ENCODE measurements at regions not wholly inside any gene's neighbourhood (a gene's known extent, or its start where the extent isn't known, plus 50 kb on each side); places are given as distances from the start of the nearest gene placed in this dataset.

DNA sequence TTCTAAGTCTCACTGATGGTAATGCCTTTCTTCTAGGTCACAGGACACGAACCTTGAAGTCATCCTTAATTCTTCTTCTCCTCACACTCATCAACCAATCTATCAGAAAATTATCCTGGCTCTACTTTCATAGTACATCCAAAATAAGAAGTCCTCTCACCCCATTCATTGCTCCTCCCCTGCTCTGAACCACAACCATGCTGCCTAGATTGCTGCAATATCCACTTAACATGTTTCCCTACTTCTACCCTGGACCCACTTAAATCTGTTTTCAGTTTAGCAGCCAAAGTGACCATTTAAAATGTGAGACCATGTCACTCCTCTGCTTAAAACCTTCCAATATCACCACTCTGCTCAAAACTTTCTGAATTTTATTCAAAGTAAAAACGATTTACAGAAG is 445.9 kb upstream of the FAT3 start:
- POLR2A ChIA-PET = no interaction called here
- no peaks in the 10 kb centered on the region for H3K9me3 ChIP-seq (ENCODE audit: control insufficient read depth in 2 of 3, low read length in 3 of 3)
- no peak overlapping the region for H3K27ac Mint-ChIP-seq
- intact Hi-C loops (cut with micrococcal nuclease) = no loop called here
- H3K4me1 Mint-ChIP-seq = no peaks in the 10 kb centered on the region
- no peaks in the 10 kb centered on the region for H3K4me1 ChIP-seq (ENCODE audit: control insufficient read depth in 2 of 2, insufficient read depth in 2 of 2, low read length in 2 of 2)
- H3K4me3 Mint-ChIP-seq = no peak overlapping the region
- H3K27me3 ChIP-seq (ENCODE audit: control insufficient read depth in 2 of 2, insufficient read depth in 2 of 2, low read length in 2 of 2) = no peaks in the 10 kb centered on the region
- peaks cover 0 to 18% (median 9%) of the 10 kb centered on the region in 11 donors for H3K9me3 Mint-ChIP-seq
- DNase-seq = no peak
- H3K27ac ChIP-seq (ENCODE audit: low read depth, low read length) = no peak overlapping the region
- H3K36me3 ChIP-seq (ENCODE audit: control insufficient read depth in 2 of 3, insufficient read depth in 3 of 3, low read length in 3 of 3) = no peaks in the 10 kb centered on the region
- no peak overlapping the region for H3K4me3 ChIP-seq (ENCODE audit: low read length)
- CTCF ChIA-PET = no interaction called here
- H3K27me3 Mint-ChIP-seq = no peaks in the 10 kb centered on the region
- no peak for ATAC-seq
- H3K36me3 Mint-ChIP-seq = peaks cover 0 to 4% (median 0%) of the 10 kb centered on the region in 5 donors

DNA sequence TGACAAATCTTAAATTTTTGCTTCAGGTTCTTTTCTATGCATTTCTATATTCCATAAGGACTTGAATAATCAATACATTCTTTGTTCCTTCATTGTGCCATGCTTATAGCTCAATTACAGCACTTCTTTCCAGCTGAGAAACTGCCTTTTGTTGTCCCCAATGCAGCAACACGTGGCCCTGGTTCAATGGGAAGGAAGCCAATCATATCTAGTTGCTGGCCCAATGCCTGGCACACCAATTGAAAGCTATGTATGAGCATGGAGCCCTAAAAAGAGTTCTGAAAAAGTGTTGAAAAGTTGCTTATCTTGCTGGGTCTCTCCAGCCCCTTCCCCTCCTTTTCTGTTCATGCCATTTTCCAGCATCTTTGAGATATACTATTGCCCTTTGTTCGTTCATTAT is 448.0 kb upstream of the FAT3 start:
- no peak overlapping the region for H3K4me3 ChIP-seq (ENCODE audit: low read length)
- ATAC-seq (no peak), DNase-seq (no peak)
- intact Hi-C loops (cut with micrococcal nuclease) = no loop called here
- H3K27ac ChIP-seq (ENCODE audit: low read depth, low read length) = no peak overlapping the region
- no peaks in the 10 kb centered on the region for H3K36me3 ChIP-seq (ENCODE audit: control insufficient read depth in 2 of 3, insufficient read depth in 3 of 3, low read length in 3 of 3)
- Mint-ChIP-seq H3K4me1 (no peaks in the 10 kb centered on the region), H3K9me3 (peaks cover 2 to 14% (median 7%) of the 10 kb centered on the region in 11 donors), H3K27me3 (no peaks in the 10 kb centered on the region), H3K4me3 (no peak overlapping the region), H3K27ac (no peak overlapping the region), H3K36me3 (no peaks in the 10 kb centered on the region)
- no peaks in the 10 kb centered on the region for H3K4me1 ChIP-seq (ENCODE audit: control insufficient read depth in 2 of 2, insufficient read depth in 2 of 2, low read length in 2 of 2)
- no peaks in the 10 kb centered on the region for H3K27me3 ChIP-seq (ENCODE audit: control insufficient read depth in 2 of 2, insufficient read depth in 2 of 2, low read length in 2 of 2)
- no peaks in the 10 kb centered on the region for H3K9me3 ChIP-seq (ENCODE audit: control insufficient read depth in 2 of 3, low read length in 3 of 3)
- POLR2A ChIA-PET = no interaction called here
- CTCF ChIA-PET = no interaction called here

DNA sequence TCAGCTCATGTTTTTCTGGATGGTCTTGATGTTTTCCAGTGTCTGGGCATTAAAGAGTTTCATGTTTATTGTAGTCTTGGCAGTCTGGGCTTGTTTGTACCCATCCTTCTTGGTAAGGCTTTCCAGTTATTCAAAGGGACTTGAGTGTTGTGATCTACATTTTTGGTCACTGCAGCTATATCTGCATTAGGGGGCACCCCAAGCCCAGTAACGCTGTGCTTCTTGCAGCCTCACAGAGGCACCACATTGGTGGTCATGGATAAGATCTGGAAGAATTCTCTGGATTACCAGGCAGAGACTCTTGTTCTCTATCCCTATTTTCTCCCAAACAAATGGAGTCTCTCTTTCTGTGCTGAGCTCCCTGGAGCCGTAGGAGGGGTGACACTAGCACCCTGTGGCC is 451.5 kb upstream of the FAT3 start:
- DNase-seq = no peak
- ChIA-PET POLR2A (no interaction called here), CTCF (no interaction called here)
- Mint-ChIP-seq H3K36me3 (no peaks in the 10 kb centered on the region), H3K9me3 (peaks cover 3 to 14% (median 8%) of the 10 kb centered on the region in 11 donors), H3K27ac (no peak overlapping the region), H3K4me3 (no peak overlapping the region), H3K4me1 (no peaks in the 10 kb centered on the region), H3K27me3 (no peaks in the 10 kb centered on the region)
- Histone ChIP-seq H3K27ac (ENCODE audit: low read depth, low read length) (no peak overlapping the region), H3K9me3 (ENCODE audit: control insufficient read depth in 2 of 3, low read length in 3 of 3) (no peaks in the 10 kb centered on the region), H3K27me3 (ENCODE audit: control insufficient read depth in 2 of 2, insufficient read depth in 2 of 2, low read length in 2 of 2) (no peaks in the 10 kb centered on the region), H3K4me3 (ENCODE audit: low read length) (no peak overlapping the region), H3K4me1 (ENCODE audit: control insufficient read depth in 2 of 2, insufficient read depth in 2 of 2, low read length in 2 of 2) (no peaks in the 10 kb centered on the region), H3K36me3 (ENCODE audit: control insufficient read depth in 2 of 3, insufficient read depth in 3 of 3, low read length in 3 of 3) (no peaks in the 10 kb centered on the region)
- ATAC-seq = no peak
- intact Hi-C loops (cut with micrococcal nuclease) = no loop called here

DNA sequence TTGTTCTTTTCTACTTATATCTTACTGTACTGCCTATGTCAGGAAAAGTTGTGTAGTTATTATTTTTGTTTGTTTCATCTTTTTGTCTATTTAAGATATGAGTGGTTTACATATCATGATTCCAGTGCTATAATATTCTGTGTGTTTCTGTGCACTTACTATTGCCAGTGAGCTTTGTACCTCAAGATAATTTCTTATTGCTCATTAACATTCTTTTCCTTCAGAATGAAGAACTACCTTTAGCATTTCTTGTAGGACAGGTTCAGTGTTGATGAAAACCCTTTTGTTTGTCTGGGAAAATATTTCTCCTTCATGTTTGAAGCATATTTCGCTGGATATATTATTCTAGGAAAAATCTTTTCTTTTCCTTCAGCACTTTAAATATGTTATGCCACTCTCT is 452.7 kb upstream of the FAT3 start:
- Mint-ChIP-seq H3K9me3 (peaks cover under 1 to 12% (median 6%) of the 10 kb centered on the region in 11 donors), H3K4me3 (no peak overlapping the region), H3K4me1 (no peaks in the 10 kb centered on the region), H3K36me3 (no peaks in the 10 kb centered on the region), H3K27me3 (no peaks in the 10 kb centered on the region), H3K27ac (no peak overlapping the region)
- ChIA-PET POLR2A (no interaction called here), CTCF (no interaction called here)
- intact Hi-C loops (cut with micrococcal nuclease) = no loop called here
- no peak for DNase-seq
- no peak overlapping the region for H3K27ac ChIP-seq (ENCODE audit: low read depth, low read length)
- no peak for ATAC-seq
- H3K4me1 ChIP-seq (ENCODE audit: control insufficient read depth in 2 of 2, insufficient read depth in 2 of 2, low read length in 2 of 2) = no peaks in the 10 kb centered on the region
- no peaks in the 10 kb centered on the region for H3K27me3 ChIP-seq (ENCODE audit: control insufficient read depth in 2 of 2, insufficient read depth in 2 of 2, low read length in 2 of 2)
- H3K4me3 ChIP-seq (ENCODE audit: low read length) = no peak overlapping the region
- no peaks in the 10 kb centered on the region for H3K36me3 ChIP-seq (ENCODE audit: control insufficient read depth in 2 of 3, insufficient read depth in 3 of 3, low read length in 3 of 3)
- no peaks in the 10 kb centered on the region for H3K9me3 ChIP-seq (ENCODE audit: control insufficient read depth in 2 of 3, low read length in 3 of 3)

DNA sequence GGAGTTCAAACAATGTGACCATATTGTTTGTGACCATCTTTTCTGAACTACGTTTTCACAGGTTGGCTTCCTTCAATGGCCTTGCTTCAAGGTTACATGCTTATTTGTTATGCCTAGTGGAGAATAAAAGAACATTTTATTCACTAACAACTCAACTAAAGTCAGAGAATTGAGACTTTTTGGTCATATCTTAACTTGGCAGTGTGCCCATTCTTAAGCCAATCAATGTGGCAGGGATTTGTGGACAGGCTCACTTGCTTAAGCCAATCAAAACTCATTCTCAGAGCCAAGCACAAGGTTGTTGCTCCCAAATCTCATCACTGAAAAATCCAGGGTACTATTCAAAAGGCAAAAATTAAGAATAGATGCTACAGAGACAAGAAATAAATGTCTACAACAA is 455.8 kb upstream of the FAT3 start:
- Mint-ChIP-seq H3K4me3 (no peak overlapping the region), H3K9me3 (peaks cover 0 to 21% (median 5%) of the 10 kb centered on the region in 11 donors), H3K27ac (no peak overlapping the region), H3K4me1 (no peaks in the 10 kb centered on the region), H3K27me3 (no peaks in the 10 kb centered on the region), H3K36me3 (no peaks in the 10 kb centered on the region)
- POLR2A ChIA-PET = no interaction called here
- no peak overlapping the region for H3K27ac ChIP-seq (ENCODE audit: low read depth, low read length)
- no peaks in the 10 kb centered on the region for H3K4me1 ChIP-seq (ENCODE audit: control insufficient read depth in 2 of 2, insufficient read depth in 2 of 2, low read length in 2 of 2)
- CTCF ChIA-PET = no interaction called here
- H3K9me3 ChIP-seq (ENCODE audit: control insufficient read depth in 2 of 3, low read length in 3 of 3) = no peaks in the 10 kb centered on the region
- intact Hi-C loops (cut with micrococcal nuclease) = no loop called here
- no peaks in the 10 kb centered on the region for H3K36me3 ChIP-seq (ENCODE audit: control insufficient read depth in 2 of 3, insufficient read depth in 3 of 3, low read length in 3 of 3)
- DNase-seq (no peak), ATAC-seq (no peak)
- H3K4me3 ChIP-seq (ENCODE audit: low read length) = no peak overlapping the region
- no peaks in the 10 kb centered on the region for H3K27me3 ChIP-seq (ENCODE audit: control insufficient read depth in 2 of 2, insufficient read depth in 2 of 2, low read length in 2 of 2)

DNA sequence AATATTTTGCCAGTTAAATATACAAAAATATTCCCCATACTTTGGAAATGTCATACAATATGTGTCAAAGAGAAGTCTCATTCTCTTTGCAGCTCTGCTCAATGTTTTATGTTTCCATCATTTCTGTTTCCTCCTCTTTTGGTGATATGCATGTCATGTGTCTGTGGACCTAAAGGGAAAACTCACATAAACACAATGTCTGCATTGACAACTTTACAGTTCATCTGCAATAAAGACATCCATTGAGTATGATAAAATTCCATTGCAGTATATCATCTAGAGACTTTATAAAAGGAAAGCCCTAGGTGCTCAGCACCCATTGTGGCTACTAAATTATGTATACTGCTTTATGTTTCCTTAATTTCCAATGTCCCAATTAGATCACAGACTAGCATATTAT is 461.3 kb upstream of the FAT3 start:
- no peaks in the 10 kb centered on the region for H3K36me3 ChIP-seq (ENCODE audit: control insufficient read depth in 2 of 3, insufficient read depth in 3 of 3, low read length in 3 of 3)
- CTCF ChIA-PET = no interaction called here
- H3K36me3 Mint-ChIP-seq = no peaks in the 10 kb centered on the region
- no peaks in the 10 kb centered on the region for H3K27me3 ChIP-seq (ENCODE audit: control insufficient read depth in 2 of 2, insufficient read depth in 2 of 2, low read length in 2 of 2)
- no peaks in the 10 kb centered on the region for H3K9me3 ChIP-seq (ENCODE audit: control insufficient read depth in 2 of 3, low read length in 3 of 3)
- ATAC-seq = no peak
- H3K9me3 Mint-ChIP-seq = peaks cover 0 to 16% (median 2%) of the 10 kb centered on the region in 11 donors
- H3K4me3 ChIP-seq (ENCODE audit: low read length) = no peak overlapping the region
- H3K4me3 Mint-ChIP-seq = no peak overlapping the region
- no peaks in the 10 kb centered on the region for H3K4me1 ChIP-seq (ENCODE audit: control insufficient read depth in 2 of 2, insufficient read depth in 2 of 2, low read length in 2 of 2)
- H3K27ac ChIP-seq (ENCODE audit: low read depth, low read length) = no peak overlapping the region
- POLR2A ChIA-PET = no interaction called here
- H3K27ac Mint-ChIP-seq = no peak overlapping the region
- intact Hi-C loops (cut with micrococcal nuclease) = no loop called here
- no peaks in the 10 kb centered on the region for H3K4me1 Mint-ChIP-seq
- no peaks in the 10 kb centered on the region for H3K27me3 Mint-ChIP-seq
- DNase-seq = no peak

DNA sequence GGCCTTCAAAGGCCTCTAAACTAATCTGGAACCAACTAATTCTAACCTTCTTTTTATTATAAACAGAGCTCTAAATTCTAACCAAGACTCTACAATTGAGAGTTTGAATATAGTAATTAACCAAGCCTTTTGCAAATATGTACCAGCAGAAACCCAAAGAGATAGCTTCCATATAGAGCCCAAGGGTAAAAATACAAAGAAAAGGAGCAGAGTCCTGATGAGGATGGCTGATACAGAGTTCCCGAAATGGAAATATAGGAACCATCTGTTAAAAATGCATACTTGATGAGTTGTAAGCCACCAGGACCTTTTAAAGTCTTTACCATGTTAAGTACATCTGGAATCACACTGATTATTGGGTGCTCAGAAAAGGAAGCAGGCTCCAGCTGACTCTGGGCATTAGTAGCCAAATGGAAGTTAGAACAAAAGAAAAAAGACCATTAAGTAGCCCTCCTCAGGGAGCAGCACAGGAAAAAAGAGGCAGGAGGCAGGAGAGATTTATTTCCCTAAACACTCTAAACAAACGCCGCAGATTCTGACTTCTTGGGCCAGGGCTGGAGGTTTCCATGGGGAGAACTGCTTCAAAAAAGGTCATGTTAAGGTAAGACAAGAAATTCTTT is 463.1 kb upstream of the FAT3 start:
- Histone ChIP-seq H3K4me3 (ENCODE audit: low read length) (no peak overlapping the region), H3K9me3 (ENCODE audit: control insufficient read depth in 2 of 3, low read length in 3 of 3) (no peaks in the 10 kb centered on the region), H3K36me3 (ENCODE audit: control insufficient read depth in 2 of 3, insufficient read depth in 3 of 3, low read length in 3 of 3) (no peaks in the 10 kb centered on the region), H3K27ac (ENCODE audit: low read depth, low read length) (no peak overlapping the region), H3K4me1 (ENCODE audit: control insufficient read depth in 2 of 2, insufficient read depth in 2 of 2, low read length in 2 of 2) (no peaks in the 10 kb centered on the region), H3K27me3 (ENCODE audit: control insufficient read depth in 2 of 2, insufficient read depth in 2 of 2, low read length in 2 of 2) (no peaks in the 10 kb centered on the region)
- Mint-ChIP-seq H3K27me3 (no peaks in the 10 kb centered on the region), H3K4me1 (no peaks in the 10 kb centered on the region), H3K36me3 (no peaks in the 10 kb centered on the region), H3K27ac (no peak overlapping the region), H3K9me3 (peaks cover 0 to 17% (median 3%) of the 10 kb centered on the region in 11 donors), H3K4me3 (no peak overlapping the region)
- DNase-seq (no peak), ATAC-seq (no peak)
- CTCF ChIA-PET = no interaction called here
- intact Hi-C loops (cut with micrococcal nuclease) = no loop called here
- POLR2A ChIA-PET = no interaction called here

All from naive thymus-derived CD4-positive, alpha-beta T cell (primary cell).